Midbrain (tissue), 1 donor: ENCODE measurements at regions not wholly inside any gene's neighbourhood (a gene's known extent, or its start where the extent isn't known, plus 50 kb on each side); places are given as distances from the start of the nearest gene placed in this dataset.
"Not testable (repeated sequence)": the region's sequence is repeated elsewhere in the genome, so short reads cannot be mapped to it uniquely, and the experiment has no call there.

ENCODE experiments used
- DNase-seq: peaks from one replicate; lab custom pipeline; 2025; lab: John Stamatoyannopoulos, UW

DNA sequence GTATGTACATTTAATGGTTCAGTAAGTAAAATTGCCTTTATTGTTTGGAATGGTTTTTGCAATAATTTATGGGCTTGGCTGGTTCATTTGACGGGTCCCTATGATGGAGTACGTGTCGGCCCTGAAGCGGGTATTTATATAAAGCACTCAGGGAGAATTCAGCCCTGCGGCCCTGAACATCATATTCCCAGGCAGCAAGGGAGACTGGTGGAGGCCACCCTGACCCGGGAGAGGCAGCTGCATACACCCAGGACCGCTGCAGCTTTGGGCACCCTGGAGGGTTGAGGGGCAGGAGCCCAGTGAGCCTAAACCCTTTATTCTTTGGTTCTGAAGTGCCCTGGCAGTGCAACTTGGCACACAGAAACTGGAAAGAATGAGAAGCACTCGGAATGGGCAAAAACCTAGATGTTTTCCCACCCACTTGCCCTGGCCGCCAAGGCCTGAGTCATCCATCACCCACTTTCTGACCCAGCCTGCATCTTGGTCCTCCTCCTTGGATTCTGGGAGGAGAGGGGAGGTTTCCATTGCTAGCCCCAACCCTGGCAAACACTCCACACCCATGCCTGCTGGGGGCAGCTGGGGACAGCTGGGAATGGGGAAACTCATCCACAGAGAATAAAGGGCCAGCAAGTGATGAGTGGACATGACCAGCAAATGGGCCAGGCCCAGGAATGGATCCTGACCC is 162.2 kb upstream of the TNRC6C start:
- DNase-seq = no peak

DNA sequence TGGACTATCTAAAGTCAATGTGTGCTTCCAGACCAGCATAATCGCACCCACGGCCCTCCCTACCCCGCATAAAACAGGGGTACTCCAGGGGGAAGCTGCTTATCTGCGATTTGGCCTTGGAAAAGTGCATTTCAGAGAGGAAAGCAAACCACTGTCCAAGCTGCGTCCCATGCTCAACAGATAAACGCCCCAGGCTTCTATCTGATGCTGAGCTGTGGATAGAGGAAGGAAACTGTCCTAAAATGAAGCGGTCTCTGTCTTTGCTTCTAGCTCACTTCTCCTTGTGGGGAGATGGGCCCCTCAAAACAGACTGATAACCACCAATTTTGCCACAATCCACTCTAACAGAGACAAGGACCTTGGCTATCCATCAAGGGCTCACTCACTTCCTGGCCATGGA is 160.5 kb upstream of the TNRC6C start:
- no peak for DNase-seq

GRCh38 chr17:77798481-77798880 is 160.0 kb upstream of the TNRC6C start:
- no peak for DNase-seq

DNA sequence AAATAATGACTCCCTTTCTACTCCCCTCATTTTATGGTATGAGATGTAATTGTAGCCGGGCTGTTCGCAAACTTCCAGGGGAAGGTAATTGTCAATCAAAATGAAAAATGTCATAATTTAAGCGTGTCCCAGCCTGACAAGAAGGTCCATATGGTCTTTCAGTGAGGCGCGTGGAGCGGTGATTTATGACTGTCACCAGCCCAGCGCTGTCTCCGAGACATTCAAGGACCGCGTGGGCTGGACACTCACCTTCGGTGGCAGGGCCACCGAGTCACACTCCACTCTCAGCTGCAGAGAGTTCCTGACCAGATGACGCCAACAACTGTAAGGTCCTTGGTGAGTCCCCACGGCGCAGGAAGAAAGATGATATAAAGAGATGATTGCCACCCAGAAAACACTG is 157.7 kb upstream of the TNRC6C start:
- no peak for DNase-seq

DNA sequence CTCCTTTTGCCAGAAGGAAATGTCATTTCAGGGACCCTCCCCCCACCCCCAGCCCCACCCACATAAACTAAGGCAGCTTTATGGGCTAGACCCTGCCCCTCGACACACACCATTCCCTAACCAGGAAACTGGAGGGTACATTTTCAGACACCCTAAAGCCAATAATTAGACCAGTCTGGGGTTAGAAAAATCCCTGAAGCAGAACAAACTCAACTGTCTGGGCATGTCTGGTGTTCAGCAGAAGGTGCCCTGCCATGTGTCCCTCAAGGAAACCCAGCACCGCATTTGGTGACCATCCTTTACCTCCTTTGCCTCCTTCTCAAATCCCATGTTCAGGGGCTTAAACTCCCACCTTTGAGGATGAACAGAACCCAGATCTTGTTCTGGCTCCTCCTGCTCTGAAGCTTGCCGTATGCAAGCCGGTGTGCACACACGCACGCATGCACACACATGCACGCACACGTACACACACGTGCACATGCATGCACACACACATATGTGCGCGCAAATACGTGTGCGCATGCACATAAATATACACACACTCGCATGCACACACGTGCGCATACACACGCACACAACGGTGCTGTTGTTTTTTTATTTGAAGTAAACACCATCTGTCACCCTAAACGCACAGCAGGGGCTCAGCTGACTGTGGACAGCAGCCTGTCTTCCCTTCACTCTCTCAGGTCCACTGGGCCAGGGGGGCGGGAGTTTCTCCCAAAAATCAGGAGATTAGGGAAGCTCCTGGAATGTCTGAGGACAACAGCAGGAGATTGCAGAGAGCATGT is 156.8 kb upstream of the TNRC6C start:
- DNase-seq = no peak

DNA sequence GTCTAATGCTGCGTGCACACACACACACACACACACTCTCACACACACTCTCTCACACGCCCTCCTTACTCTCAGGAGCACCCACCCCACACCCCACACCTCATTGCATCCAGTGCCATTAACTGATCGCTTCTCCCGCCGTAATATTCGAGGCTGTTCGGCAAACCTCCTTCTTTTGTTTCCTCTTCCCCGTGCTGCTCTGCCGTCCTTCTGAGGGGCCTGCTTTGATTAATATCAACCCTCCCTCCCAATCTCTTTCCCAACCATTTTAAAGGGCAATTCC is 156.2 kb upstream of the TNRC6C start:
- no peak for DNase-seq

DNA sequence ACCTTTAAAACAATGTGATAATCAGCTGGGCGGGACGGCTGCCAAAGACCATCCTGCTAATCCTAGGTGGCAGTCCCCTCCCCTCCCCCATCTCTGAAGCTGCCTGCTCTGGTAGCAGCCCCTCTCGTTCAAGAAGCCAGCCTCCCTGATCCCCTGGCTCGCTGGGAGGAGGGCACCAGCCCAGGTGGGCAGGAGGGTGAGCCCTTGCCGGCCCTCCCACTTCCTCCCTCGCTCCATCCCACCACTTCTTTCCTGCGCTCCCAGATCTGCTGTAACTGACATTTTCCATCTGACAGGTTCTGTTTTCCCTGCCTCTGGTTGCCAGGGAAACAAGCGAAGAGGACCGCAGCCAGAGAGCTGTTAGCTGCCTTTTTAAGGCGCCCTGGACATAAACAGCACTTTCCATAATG is 155.7 kb upstream of the TNRC6C start:
- DNase-seq = peak; percentile 26

GRCh38 chr17:77803726-77804125 is 154.8 kb upstream of the TNRC6C start:
- no peak for DNase-seq

DNA sequence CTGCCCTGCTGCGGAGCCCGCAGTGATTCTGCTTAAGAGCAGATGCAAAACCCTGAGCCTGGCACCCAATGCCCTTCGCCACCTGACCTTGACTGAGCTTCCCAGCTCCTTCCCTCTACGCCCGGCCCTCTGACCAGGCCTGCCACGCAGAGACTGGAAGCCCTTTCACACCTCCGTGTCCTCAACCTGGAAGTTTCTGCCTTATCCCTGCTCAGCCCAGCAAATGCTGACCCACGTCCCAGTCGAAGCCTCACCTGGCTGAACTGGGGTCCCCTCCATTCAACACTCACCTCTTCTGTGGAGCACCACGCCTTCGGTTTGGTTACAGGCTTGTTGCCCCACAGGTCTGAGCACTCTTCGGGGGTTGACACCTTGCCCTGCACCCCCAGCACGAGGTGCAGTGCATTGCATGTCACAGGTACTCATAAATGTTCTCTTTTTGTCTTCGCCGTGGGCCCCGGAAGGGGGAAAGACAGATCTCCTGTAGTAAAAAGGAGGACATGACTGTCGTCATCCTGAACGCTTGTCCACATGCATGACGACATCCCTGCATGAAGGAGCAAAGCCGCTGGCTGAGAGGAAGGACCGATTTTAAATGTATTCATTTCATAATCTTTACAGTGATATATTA is 153.6 kb upstream of the TNRC6C start:
- DNase-seq = no peak

- not testable (repeated sequence) for DNase-seq
Observed at GRCh38 chr17:77805970-77806369, 152.5 kb upstream of the TNRC6C start.

GRCh38 chr17:77807051-77807745 is 151.3 kb upstream of the TNRC6C start:
- DNase-seq = no peak

GRCh38 chr17:77807746-77808441 is 150.6 kb upstream of the TNRC6C start:
- no peak for DNase-seq

GRCh38 chr17:77808686-77809425 is 149.6 kb upstream of the TNRC6C start:
- DNase-seq = no peak

DNA sequence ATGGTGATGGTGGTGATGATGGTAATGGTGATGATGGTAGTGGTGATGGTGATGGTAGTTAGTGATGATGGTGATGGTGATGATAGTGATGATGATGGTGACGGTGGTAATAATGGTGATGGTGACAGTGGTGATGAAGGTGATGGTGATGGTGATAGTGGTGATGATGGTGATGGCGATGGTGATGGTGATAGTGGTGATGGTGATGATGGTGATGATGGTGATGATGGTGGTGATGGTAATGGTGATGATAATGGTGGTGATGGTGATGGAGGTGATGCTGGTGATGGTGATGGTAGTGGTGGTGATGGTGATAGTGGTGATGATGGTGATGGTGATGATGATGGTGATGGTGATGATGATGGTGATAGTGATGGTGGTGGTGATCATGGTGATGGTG is 148.7 kb upstream of the TNRC6C start:
- no peak for DNase-seq

- no peak for DNase-seq
Observed at GRCh38 chr17:77810536-77810935, 148.0 kb upstream of the TNRC6C start.

DNA sequence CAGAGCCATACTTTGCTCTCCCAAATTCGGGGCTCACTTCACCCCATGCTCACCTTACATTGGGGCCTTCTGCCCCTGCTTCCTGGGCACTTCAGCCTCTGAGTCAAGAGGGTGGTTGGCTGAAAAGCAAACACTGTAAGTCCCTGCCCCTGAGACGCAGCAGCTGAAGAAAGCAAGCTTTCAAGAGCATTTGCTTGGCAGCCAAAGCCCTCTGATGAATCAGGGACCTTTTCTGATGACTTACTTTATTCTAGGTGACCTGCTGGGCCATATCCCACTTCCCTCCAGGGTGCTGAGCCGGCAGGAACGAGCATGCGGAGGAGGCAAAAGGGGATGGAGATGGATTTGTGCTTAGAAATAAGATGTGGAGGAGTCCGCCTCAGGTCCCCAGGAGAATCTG is 147.0 kb upstream of the TNRC6C start:
- DNase-seq = no peak

DNA sequence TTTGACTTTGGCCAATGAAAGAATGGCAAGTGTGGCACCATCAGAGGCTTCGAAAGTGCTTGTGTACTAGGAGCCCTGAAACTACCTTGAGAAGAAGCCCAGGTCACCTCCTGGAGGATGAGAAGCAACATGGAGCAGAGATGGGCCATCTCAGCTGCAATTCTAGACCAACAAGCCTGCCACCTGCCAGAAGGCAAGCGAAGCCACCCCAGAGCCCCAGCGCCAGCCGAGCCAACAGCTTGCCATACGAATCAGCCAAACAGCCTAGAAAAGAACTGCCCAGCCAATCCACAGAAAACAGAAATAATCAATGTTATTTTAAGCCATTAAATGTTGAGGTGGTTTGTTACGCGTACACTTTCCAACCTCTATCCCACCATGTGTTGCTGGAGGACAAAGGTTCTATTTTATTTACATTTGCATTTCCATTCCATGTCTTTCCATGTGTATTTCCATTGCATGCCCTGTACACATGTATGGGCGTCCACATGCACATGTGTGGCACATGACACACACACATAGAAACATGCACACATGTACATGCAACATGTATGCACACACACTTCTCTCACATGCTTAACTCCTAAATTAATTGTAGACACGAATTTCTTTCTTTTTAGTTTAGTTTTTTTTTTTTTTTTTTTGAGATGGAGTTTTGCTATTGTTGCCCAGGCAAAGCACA is 144.3 kb upstream of the TNRC6C start:
- no peak for DNase-seq

- no peak for DNase-seq
Observed at GRCh38 chr17:77815127-77815905, 143.2 kb upstream of the TNRC6C start.

- no peak for DNase-seq
Observed at GRCh38 chr17:77817953-77818352, 140.6 kb upstream of the TNRC6C start.

- no peak for DNase-seq
Observed at GRCh38 chr17:77819497-77819896, 139.0 kb upstream of the TNRC6C start.
